Panc1 (cell line): ENCODE measurements at regions not wholly inside any gene's neighbourhood (a gene's known extent, or its start where the extent isn't known, plus 50 kb on each side); places are given as distances from the start of the nearest gene placed in this dataset.

ENCODE experiments used
- ATAC-seq: fragments of 200-7000 bp; cut with Tn5 transposase; 2 replicates; pipeline ENCODE4 v1.9.1; 2020; ENCODE audit warnings: mild to moderate bottlenecking, moderate library complexity
- BruUV-seq: library from RNA; stranded (reverse); fragments of 400-500 nt; replicated peaks from 2 replicates; lab custom pipeline; 2021; lab: Mats Ljungman, UMichigan
- CTCF ChIA-PET: fragments of 300-600 bp; sonication (Branson Sonifier 250); formaldehyde crosslinking; loops from one replicate; lab custom pipeline; 2022; ENCODE audit warnings: antibody characterized with exemption; lab: Charles Lee
- POLR2A ChIA-PET: fragments of 300-600 bp; sonication (Branson Sonifier 250); formaldehyde crosslinking; loops from one replicate; lab custom pipeline; 2022; ENCODE audit warnings: antibody characterized with exemption; lab: Charles Lee
- DNase-seq: peaks from one replicate; pipeline ENCODE4 v3.0.0-alpha.2; 2010; ENCODE audit warnings: low read depth, low spot score
- H3K27ac ChIP-seq: 2 replicates; pipeline ENCODE4 v1.5.1; 2011; ENCODE audit warnings: mild to moderate bottlenecking, low read length, inconsistent platforms
- H3K27me3 ChIP-seq: fragments of 200-500 bp; sonication (Bioruptor generic); 2 replicates; pipeline ENCODE4 v1.6.0; 2014; ENCODE audit warnings: low read length, inconsistent platforms; ENCODE audit not compliant: control insufficient read depth, insufficient read depth
- H3K36me3 ChIP-seq: fragments of 200-500 bp; sonication (Bioruptor generic); 2 replicates; pipeline ENCODE4 v1.5.1; 2014; ENCODE audit warnings: inconsistent platforms, mild to moderate bottlenecking, low read length, moderate library complexity; ENCODE audit not compliant: control insufficient read depth, insufficient read depth
- H3K4me1 ChIP-seq: 2 replicates; pipeline ENCODE4 v1.5.1; 2011; ENCODE audit warnings: inconsistent platforms, mild to moderate bottlenecking, low read length, moderate library complexity; ENCODE audit not compliant: control insufficient read depth, insufficient read depth
- H3K4me3 ChIP-seq, 2 experiments: 2 replicates each; pipeline ENCODE4 v1.5.1; 2011 to 2012; ENCODE audit warnings: low read depth in 2 of 2, low read length in 2 of 2, mild to moderate bottlenecking in 2 of 2, inconsistent platforms in 1 of 2, moderate library complexity in 1 of 2
- H3K9me3 ChIP-seq: fragments of 200-500 bp; sonication (Bioruptor generic); 2 replicates; pipeline ENCODE4 v1.5.1; 2014; ENCODE audit warnings: low read depth, mild to moderate bottlenecking, inconsistent platforms, low read length, moderate library complexity; ENCODE audit not compliant: control insufficient read depth, insufficient read depth
- CTCF ChIP-seq: fragments of 450-650 bp; IDR thresholded peaks from 2 replicates; pipeline ENCODE4 v1.5.1; 2017; ENCODE audit warnings: mild to moderate bottlenecking
- POLR2AphosphoS5 ChIP-seq: IDR thresholded peaks from 2 replicates; pipeline ENCODE4 v1.6.1; 2012; ENCODE audit warnings: mild to moderate bottlenecking, low read depth, low read length, moderate library complexity
- REST ChIP-seq, 2 experiments: IDR thresholded peaks; 2 replicates each; pipeline ENCODE4 v1.6.1; 2011 to 2012; ENCODE audit warnings: low read depth in 2 of 2, control low read depth in 1 of 2, low read length in 1 of 2, mild to moderate bottlenecking in 1 of 2, moderate library complexity in 1 of 2; ENCODE audit not compliant: insufficient read depth in 1 of 2
- SIN3A ChIP-seq: IDR thresholded peaks from 2 replicates; pipeline ENCODE4 v1.6.1; 2012; ENCODE audit warnings: low read depth, mild to moderate bottlenecking, low read length, moderate library complexity, borderline replicate concordance; ENCODE audit not compliant: insufficient read depth
- TCF7L2 ChIP-seq: IDR thresholded peaks from 2 replicates; pipeline ENCODE4 v1.6.1; 2011; ENCODE audit warnings: mild to moderate bottlenecking, low read depth, low read length, inconsistent platforms
- in situ Hi-C: cut with HindIII; loops from 2 replicates; pipeline ENCODE4 v1.10.0; 2016; ENCODE audit warnings: low sequenced_read_pairs, low pct_unique_long_range_greater_than_20kb
- intact Hi-C: fragments of 100-400 bp; cut with micrococcal nuclease; formaldehyde crosslinking; loops from one replicate; pipeline ENCODE4 v1.10.0; 2022; ENCODE audit not compliant: unreplicated experiment

- ATAC-seq (no peak), DNase-seq (no peak)
- Histone ChIP-seq H3K9me3 (peaks cover 5% of the 10 kb centered on the region; the same call in 1 of the 2 replicates), H3K4me3 (no peak overlapping the region), H3K27me3 (no peaks in the 10 kb centered on the region), H3K27ac (no peak overlapping the region), H3K4me1 (peaks cover 12% of the 10 kb centered on the region; the same call in 1 of the 2 replicates), H3K36me3 (no peaks in the 10 kb centered on the region)
- ChIA-PET CTCF (interaction anchor here (0.5 kb wide), 1 partner anchor 28 kb away, joined by 3 read pairs; no protein-coding TSS in a partner anchor), POLR2A (no interaction called here)
- no TSS peak for BruUV-seq
- in situ Hi-C loops (no loop called here), intact Hi-C loops (no loop called here)
- no peak for TF ChIP-seq SIN3A
- TF ChIP-seq CTCF: no peak
- TF ChIP-seq POLR2AphosphoS5: no peak
- no peak for TF ChIP-seq REST (IDR thresholded peaks at IDR 0.05; ENCODE audit: insufficient read depth in 1 of 2, low read depth in 2 of 2, low read length in 1 of 2)
- no peak for TF ChIP-seq TCF7L2
Observed at GRCh38 chr5:142391058-142391845, 66.4 kb upstream of the SPRY4 start.

GRCh38 chr5:142390334-142390733, 65.5 kb upstream of the SPRY4 start:
- intact Hi-C loops: no loop called here
- BruUV-seq: no TSS peak
- CTCF ChIA-PET: no interaction called here
- DNase-seq: no peak
- POLR2A ChIA-PET: no interaction called here
- Histone ChIP-seq H3K27ac (no peak overlapping the region; the same call in 1 of the 2 replicates), H3K9me3 (peaks cover 2% of the 10 kb centered on the region; the same call in 1 of the 2 replicates), H3K36me3 (no peaks in the 10 kb centered on the region), H3K4me1 (peaks cover 12% of the 10 kb centered on the region; the same call in 1 of the 2 replicates), H3K27me3 (no peaks in the 10 kb centered on the region), H3K4me3 (no peak overlapping the region)
- in situ Hi-C loops: no loop called here
- TF ChIP-seq TCF7L2 (no peak), CTCF (no peak), POLR2AphosphoS5 (no peak), REST (IDR thresholded peaks at IDR 0.05; ENCODE audit: insufficient read depth in 1 of 2, low read depth in 2 of 2, low read length in 1 of 2) (no peak), SIN3A (no peak)
- no peak for ATAC-seq
